Activated CD8-positive, alpha-beta T cell treated with anti-CD3 and anti-CD28 coated beads for 36 hours (primary cell): ENCODE measurements at regions not wholly inside any gene's neighbourhood (a gene's known extent, or its start where the extent isn't known, plus 50 kb on each side); places are given as distances from the start of the nearest gene placed in this dataset.
"Not testable (repeated sequence)": the region's sequence is repeated elsewhere in the genome, so short reads cannot be mapped to it uniquely, and the experiment has no call there.

Source experiments
- ATAC-seq: fragments of 200-7000 bp; cut with Tn5 transposase; one replicate; pipeline ENCODE4 v1.10.0; 2021; ENCODE audit warnings: mild to moderate bottlenecking, moderate library complexity
- CTCF ChIA-PET: fragments of 350-600 bp; sonication (Branson Sonifier 250); formaldehyde crosslinking; loops from one replicate; lab custom pipeline; 2021; ENCODE audit warnings: antibody characterized with exemption; lab: Charles Lee
- POLR2A ChIA-PET: fragments of 350-600 bp; sonication (Branson Sonifier 250); formaldehyde crosslinking; loops from one replicate; lab custom pipeline; 2021; ENCODE audit warnings: antibody characterized with exemption; lab: Charles Lee
- DNase-seq: peaks from one replicate; pipeline ENCODE4 v3.0.0-alpha.2; 2020
- H3K27ac Mint-ChIP-seq: one replicate; pipeline ENCODE4 v1.8.0; 2021; ENCODE audit warnings: mild to moderate bottlenecking, mixed read lengths
- H3K27me3 Mint-ChIP-seq: one replicate; pipeline ENCODE4 v1.8.0; 2021; ENCODE audit warnings: mixed read lengths
- H3K36me3 Mint-ChIP-seq: one replicate; pipeline ENCODE4 v1.8.0; 2021; ENCODE audit warnings: low read depth, mixed read lengths
- H3K4me1 Mint-ChIP-seq: one replicate; pipeline ENCODE4 v1.8.0; 2021; ENCODE audit warnings: low read depth, mixed read lengths
- H3K4me3 Mint-ChIP-seq: one replicate; pipeline ENCODE4 v1.8.0; 2021; ENCODE audit warnings: mild to moderate bottlenecking, moderate library complexity, mixed read lengths
- H3K9me3 Mint-ChIP-seq: one replicate; pipeline ENCODE4 v1.8.0; 2021; ENCODE audit warnings: mixed read lengths
- CTCF ChIP-seq: fragments of 200-600 bp; IDR thresholded peaks from one replicate; pipeline ENCODE4 v1.8.0; 2022; ENCODE audit warnings: antibody characterized with exemption, mild to moderate bottlenecking
- intact Hi-C: fragments of 100-400 bp; cut with micrococcal nuclease; formaldehyde crosslinking; loops from one replicate; pipeline ENCODE4 v1.10.0; 2022

DNA sequence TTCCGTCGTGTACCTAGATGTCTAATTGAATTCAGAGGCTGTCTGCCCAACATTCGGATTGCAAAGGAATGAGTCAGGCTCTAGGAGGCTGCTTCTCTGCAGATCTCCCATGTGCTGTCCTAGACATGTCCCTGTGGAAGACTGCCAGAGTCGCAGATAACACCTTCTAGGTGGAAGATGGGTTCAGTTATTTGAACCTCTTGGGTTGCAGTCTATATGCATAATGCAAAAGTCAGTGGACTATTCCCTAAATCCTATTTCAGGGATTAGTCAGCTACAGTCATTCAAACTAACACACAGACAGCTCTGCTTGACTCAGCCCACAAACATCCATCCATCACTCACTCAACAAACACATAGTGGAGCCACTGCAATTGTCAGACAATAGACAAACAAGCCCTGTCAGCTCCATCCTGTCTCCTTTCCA lies 300.0 kb upstream of the CTNNB1 start:
- ATAC-seq = no peak
- no peaks in the 10 kb centered on the region for H3K36me3 Mint-ChIP-seq
- no peaks in the 10 kb centered on the region for H3K27me3 Mint-ChIP-seq
- intact Hi-C loops = no loop called here
- no peak overlapping the region for H3K27ac Mint-ChIP-seq
- TF ChIP-seq CTCF = no peak
- H3K9me3 Mint-ChIP-seq = no peaks in the 10 kb centered on the region
- H3K4me1 Mint-ChIP-seq = no peaks in the 10 kb centered on the region
- no peak overlapping the region for H3K4me3 Mint-ChIP-seq
- DNase-seq = no peak
- ChIA-PET CTCF (no interaction called here), POLR2A (no interaction called here)

- CTCF ChIA-PET = no interaction called here
These were observed 298.0 kb upstream of the CTNNB1 start for GRCh38 chr3:40901298-40901697.

GRCh38 chr3:40901796-40902195 lies 297.5 kb upstream of the CTNNB1 start:
- ATAC-seq (no peak), DNase-seq (no peak)
- intact Hi-C loops = no loop called here
- no peaks in the 10 kb centered on the region for H3K4me1 Mint-ChIP-seq
- ChIA-PET POLR2A (no interaction called here), CTCF (no interaction called here)
- no peaks in the 10 kb centered on the region for H3K9me3 Mint-ChIP-seq
- no peak overlapping the region for H3K27ac Mint-ChIP-seq
- H3K27me3 Mint-ChIP-seq = no peaks in the 10 kb centered on the region
- TF ChIP-seq CTCF = no peak
- no peaks in the 10 kb centered on the region for H3K36me3 Mint-ChIP-seq
- H3K4me3 Mint-ChIP-seq = no peak overlapping the region

More at GRCh38 chr3:40901298-40901697, 298.0 kb upstream of the CTNNB1 start:
- no peak overlapping the region for H3K4me3 Mint-ChIP-seq
- H3K9me3 Mint-ChIP-seq = no peaks in the 10 kb centered on the region
- ATAC-seq = no peak
- no peak for TF ChIP-seq CTCF
- H3K27ac Mint-ChIP-seq = no peak overlapping the region
- DNase-seq = no peak
- no peaks in the 10 kb centered on the region for H3K36me3 Mint-ChIP-seq
- POLR2A ChIA-PET = no interaction called here
- intact Hi-C loops = no loop called here
- no peaks in the 10 kb centered on the region for H3K4me1 Mint-ChIP-seq
- no peaks in the 10 kb centered on the region for H3K27me3 Mint-ChIP-seq

GRCh38 chr3:40907907-40908465 lies 291.3 kb upstream of the CTNNB1 start:
- H3K36me3 Mint-ChIP-seq, H3K27me3 Mint-ChIP-seq, ATAC-seq, CTCF ChIA-PET, H3K4me1 Mint-ChIP-seq, DNase-seq, H3K27ac Mint-ChIP-seq, H3K9me3 Mint-ChIP-seq, POLR2A ChIA-PET, H3K4me3 Mint-ChIP-seq, intact Hi-C loops: not testable (repeated sequence)

GRCh38 chr3:40908612-40909011 lies 290.7 kb upstream of the CTNNB1 start:
- ChIA-PET POLR2A (no interaction called here), CTCF (no interaction called here)
- DNase-seq (no peak), ATAC-seq (no peak)
- Mint-ChIP-seq H3K27ac (no peak overlapping the region), H3K9me3 (no peaks in the 10 kb centered on the region), H3K4me3 (no peak overlapping the region), H3K36me3 (no peaks in the 10 kb centered on the region), H3K27me3 (no peaks in the 10 kb centered on the region), H3K4me1 (no peaks in the 10 kb centered on the region)
- intact Hi-C loops = no loop called here
- no peak for TF ChIP-seq CTCF

GRCh38 chr3:40911264-40911663 lies 288.0 kb upstream of the CTNNB1 start:
- Mint-ChIP-seq H3K9me3 (no peaks in the 10 kb centered on the region), H3K36me3 (no peaks in the 10 kb centered on the region), H3K27ac (no peak overlapping the region), H3K27me3 (no peaks in the 10 kb centered on the region), H3K4me1 (no peaks in the 10 kb centered on the region), H3K4me3 (no peak overlapping the region)
- no peak for ATAC-seq
- intact Hi-C loops = no loop called here
- CTCF ChIA-PET = no interaction called here
- no peak for TF ChIP-seq CTCF
- no peak for DNase-seq
- POLR2A ChIA-PET = no interaction called here
